Activated gamma-delta T cell treated with Interleukin-2 at 50 U/mL for 16 hours (primary cell): ENCODE measurements at regions not wholly inside any gene's neighbourhood (a gene's known extent, or its start where the extent isn't known, plus 50 kb on each side); places are given as distances from the start of the nearest gene placed in this dataset.
"Not testable (repeated sequence)": the region's sequence is repeated elsewhere in the genome, so short reads cannot be mapped to it uniquely, and the experiment has no call there.

Source experiments
- DNase-seq: peaks from one replicate; pipeline ENCODE4 v3.0.0-alpha.2; 2020

DNA sequence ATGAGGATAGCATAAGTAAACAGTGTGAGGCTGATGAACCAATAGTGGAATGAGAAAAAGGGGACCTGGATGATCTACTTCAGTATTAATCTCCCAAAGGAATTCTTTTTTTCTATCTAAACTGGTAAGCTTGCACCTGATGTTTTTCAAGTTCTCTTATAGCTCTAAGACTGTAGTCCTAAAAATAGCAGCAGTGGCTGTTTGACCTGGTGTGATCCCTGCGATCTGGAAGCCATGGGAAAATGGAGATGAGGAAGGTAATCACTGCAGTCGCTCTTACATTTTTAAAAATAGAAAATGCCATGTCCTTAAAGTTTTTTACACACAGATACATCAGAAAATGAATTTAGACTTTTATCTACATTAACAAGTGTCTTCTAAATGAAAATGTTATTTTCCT lies 926.4 kb upstream of the SLC35B3 start:
- DNase-seq = no peak

GRCh38 chr6:9360881-9361280 lies 925.5 kb upstream of the SLC35B3 start:
- no peak for DNase-seq

- no peak for DNase-seq
Observed at GRCh38 chr6:9347608-9348007, 912.3 kb upstream of the SLC35B3 start.

- no peak for DNase-seq
Observed at GRCh38 chr6:9346923-9347322, 911.6 kb upstream of the SLC35B3 start.

DNA sequence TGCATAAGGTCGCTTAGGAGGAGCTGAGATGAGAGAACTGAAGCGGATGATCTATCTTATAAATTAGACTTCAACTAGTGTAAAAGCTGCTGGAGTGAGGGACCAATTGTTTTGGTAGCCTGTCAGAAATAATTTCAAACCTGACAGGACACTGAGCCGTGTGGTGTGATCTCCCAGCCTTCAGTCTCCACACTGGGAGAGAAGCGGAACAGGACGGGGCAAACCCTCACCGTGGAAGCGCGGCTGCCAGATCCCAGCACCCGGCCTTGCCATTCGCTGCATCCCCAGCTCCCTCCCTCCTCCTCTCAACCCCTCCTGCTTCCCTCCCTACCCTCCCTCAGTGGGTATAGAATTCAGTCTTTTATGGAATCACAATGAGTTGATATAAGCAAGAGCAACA lies 900.1 kb upstream of the SLC35B3 start:
- no peak for DNase-seq

- no peak for DNase-seq
Observed at GRCh38 chr6:9334979-9335378, 899.6 kb upstream of the SLC35B3 start.

DNA sequence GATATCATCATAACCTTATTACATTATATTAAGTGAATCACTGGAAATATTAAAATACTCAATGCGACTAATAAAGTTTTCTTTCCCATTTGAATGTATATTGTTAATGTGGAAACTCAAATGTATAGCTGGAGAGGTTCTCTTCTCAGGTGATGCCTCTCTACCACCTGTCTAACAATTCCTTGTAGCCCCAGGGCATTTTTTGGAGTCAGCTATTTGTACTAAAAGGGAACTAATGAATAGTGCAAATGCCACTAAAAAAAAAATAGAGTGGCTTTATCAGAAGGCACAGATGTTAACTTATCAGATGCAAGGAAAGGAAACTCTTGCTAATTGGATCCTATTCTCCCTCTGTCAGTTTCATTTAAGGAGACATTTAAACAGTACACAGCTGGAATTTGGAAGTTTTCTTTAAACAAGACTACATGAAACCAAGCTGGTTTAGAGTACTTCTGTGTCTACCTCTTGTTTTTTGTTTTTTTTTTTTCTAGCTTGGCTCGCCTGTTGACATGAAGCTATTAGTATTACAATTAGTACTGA lies 897.0 kb upstream of the SLC35B3 start:
- no peak for DNase-seq

- DNase-seq = no peak
Observed at GRCh38 chr6:9316831-9317230, 881.5 kb upstream of the SLC35B3 start.

GRCh38 chr6:9315966-9316650 lies 880.8 kb upstream of the SLC35B3 start:
- no peak for DNase-seq

- DNase-seq = no peak
Observed at GRCh38 chr6:9308284-9308683, 872.9 kb upstream of the SLC35B3 start.

DNA sequence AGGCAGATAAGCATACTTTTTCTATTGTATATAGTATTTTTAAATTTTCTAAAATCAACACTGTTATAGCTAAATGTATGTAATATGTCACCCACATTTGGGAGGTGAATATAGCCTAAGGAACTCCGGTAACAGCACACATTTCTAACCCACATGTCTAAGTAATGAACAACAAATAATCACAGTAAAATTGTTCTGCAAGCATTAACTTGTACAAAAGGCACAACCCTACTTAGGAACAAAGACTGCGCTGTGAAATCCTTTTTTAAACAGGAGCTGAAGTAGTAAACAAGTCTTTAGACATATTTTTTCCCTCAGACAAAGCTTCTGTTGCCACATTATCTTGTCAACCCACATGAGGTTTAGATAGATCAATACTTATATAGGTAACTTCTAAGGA lies 872.4 kb upstream of the SLC35B3 start:
- DNase-seq = no peak

DNA sequence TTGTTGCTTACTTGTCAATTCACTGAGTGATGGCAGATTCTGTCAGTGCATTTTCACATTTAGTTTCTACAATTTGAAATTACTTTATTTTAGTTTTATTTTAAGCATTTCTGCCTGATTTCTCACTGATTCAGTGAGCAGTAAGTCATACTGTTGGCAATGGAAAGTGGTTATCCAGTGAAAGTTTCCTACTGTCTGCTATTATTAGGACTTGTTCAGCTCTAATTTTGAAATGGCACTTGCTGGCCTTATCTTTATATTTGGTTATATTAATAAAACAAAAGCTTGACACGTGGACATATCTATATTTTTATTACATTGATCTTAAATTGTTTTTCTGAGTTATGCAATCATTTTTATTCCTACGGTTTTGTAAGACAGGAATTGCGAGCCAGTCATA lies 871.8 kb upstream of the SLC35B3 start:
- no peak for DNase-seq

GRCh38 chr6:9295644-9296043 lies 860.3 kb upstream of the SLC35B3 start:
- no peak for DNase-seq

DNA sequence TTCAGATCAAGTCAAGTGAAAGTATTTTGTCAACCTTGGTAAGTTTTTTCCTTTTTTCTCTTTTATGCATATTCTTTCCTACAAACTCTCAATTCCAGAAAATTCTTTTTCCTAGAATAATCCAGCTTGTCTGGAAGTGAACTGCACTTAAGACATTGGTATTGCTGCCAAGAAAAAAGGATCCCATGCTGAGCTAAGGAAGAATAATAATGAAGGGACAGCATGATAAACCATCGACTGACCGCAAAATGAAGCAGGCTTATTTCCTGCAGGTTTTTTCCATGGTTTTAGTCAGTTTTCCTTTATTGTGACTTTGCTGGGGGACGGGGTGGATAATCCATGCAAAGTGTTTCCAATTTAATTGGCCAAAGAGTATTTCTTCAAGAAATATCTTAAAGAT lies 857.6 kb upstream of the SLC35B3 start:
- no peak for DNase-seq

DNA sequence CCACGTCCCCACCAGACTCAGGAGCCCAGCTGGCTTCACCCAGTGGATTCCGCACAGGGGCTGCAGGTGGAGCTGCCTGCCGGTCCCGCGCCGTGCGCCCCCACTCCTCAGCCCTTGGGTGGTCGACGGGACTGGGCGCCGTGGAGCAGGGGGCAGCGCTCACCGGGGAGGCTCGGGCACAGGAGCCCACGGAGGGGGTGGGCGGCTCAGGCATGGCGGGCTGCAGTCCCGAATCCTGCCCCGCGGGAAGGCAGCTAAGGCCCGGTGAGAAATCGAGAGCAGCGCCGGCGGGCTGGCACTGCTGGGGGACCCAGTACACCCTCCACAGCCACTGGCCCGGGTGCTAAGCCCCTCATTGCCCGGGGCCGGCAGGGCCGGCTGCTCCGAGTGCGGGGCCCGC lies 855.0 kb upstream of the SLC35B3 start:
- DNase-seq = not testable (repeated sequence)

- DNase-seq = no peak
Observed at GRCh38 chr6:9272671-9273070, 837.3 kb upstream of the SLC35B3 start.

DNA sequence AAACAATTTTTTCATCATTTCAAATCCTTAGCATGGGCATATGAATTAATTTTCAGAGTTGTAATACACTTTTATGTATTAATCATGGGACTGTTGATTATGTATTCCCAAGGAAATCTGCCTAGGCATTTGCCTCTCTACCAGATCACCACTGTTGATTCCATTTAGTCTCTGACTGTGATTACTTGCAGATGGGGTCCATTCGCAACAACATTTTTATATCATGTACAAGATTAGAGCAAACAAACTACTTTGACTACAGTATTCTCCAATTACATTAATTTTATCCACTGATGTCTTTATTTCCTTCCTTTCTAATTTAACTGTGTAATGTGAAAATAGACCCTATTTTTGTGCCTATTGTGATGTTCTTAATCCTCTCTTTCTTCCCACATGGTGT lies 831.4 kb upstream of the SLC35B3 start:
- no peak for DNase-seq

- DNase-seq = no peak
Observed at GRCh38 chr6:9257215-9257614, 821.9 kb upstream of the SLC35B3 start.

DNA sequence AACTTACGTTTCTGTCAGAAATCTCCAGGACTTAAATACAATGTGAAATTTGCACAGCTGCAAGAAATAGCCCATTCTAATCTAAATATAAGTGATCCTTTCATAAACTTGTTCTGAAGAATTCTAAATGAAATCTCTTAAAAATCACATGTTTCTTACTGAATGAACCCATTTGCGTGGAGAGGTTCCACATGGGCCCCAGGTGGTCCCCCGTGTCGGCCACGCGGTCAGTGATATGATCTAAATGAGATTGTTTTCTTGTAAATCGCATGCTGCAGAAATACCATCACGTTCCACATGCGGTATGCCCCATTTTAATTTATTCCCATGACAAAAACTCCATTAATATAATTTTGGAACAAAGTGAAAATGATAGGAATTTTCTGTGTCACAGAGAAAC lies 818.9 kb upstream of the SLC35B3 start:
- DNase-seq = no peak

DNA sequence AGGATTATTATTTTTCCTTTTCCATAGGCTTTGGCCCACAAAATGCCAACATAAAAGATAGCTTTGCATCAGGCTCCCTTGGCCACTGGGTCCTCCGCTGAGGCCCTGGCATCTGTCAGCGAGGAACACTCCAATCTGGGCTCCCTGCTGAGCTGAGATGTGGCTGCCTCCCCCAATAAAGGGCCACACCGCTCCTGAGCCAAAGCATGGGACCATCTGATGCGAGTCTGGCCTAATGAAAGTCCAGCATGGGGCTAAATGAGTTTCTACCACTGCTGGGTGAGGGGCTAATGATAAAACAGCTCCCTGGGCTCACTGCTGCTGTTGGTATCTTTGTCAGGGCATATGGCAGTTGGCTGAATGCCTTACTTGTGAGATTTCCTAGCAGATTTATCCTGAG lies 817.5 kb upstream of the SLC35B3 start:
- no peak for DNase-seq

GRCh38 chr6:9250852-9251251 lies 815.5 kb upstream of the SLC35B3 start:
- no peak for DNase-seq

- no peak for DNase-seq
Observed at GRCh38 chr6:9248133-9248532, 812.8 kb upstream of the SLC35B3 start.

GRCh38 chr6:9240861-9241260 lies 805.5 kb upstream of the SLC35B3 start:
- DNase-seq = no peak

GRCh38 chr6:9236443-9236842 lies 801.1 kb upstream of the SLC35B3 start:
- no peak for DNase-seq

GRCh38 chr6:9233686-9234085 lies 798.3 kb upstream of the SLC35B3 start:
- DNase-seq = no peak
